Esophagus squamous epithelium (tissue), 5 donors: ENCODE measurements at regions not wholly inside any gene's neighbourhood (a gene's known extent, or its start where the extent isn't known, plus 50 kb on each side); places are given as distances from the start of the nearest gene placed in this dataset.

Experiments used
- DNase-seq: peaks from one replicate; lab custom pipeline; 2025; lab: John Stamatoyannopoulos, UW
- H3K27ac ChIP-seq, 4 donors: fragments of 200-600 bp; sonication (generic); one replicate each; pipeline ENCODE4 v1.5.1; 2016 to 2019; ENCODE audit warnings: mild to moderate bottlenecking in 1 of 4
- H3K27me3 ChIP-seq, 4 donors: fragments of 200-600 bp; sonication (generic); 1 replicate in 3 of 4; 2 replicates in 1 of 4; pipeline versions ENCODE4 v1.5.1 to v1.6.0; 2017 to 2021; ENCODE audit warnings: antibody characterized with exemption in 1 of 4
- H3K36me3 ChIP-seq, 3 donors: fragments of 200-600 bp; sonication (generic); one replicate each; pipeline ENCODE4 v1.5.1; 2016 to 2019
- H3K4me1 ChIP-seq, 3 donors: fragments of 200-600 bp; sonication (generic); one replicate each; pipeline ENCODE4 v1.5.1; 2017 to 2019
- H3K4me3 ChIP-seq, 4 donors: fragments of 200-600 bp; sonication (generic); 1 replicate in 3 of 4; 2 replicates in 1 of 4; pipeline ENCODE4 v1.5.1; 2016 to 2019; ENCODE audit warnings: mild to moderate bottlenecking in 2 of 4, moderate library complexity in 1 of 4
- H3K9me3 ChIP-seq, 3 donors: fragments of 200-600 bp; sonication (generic); one replicate each; pipeline ENCODE4 v1.5.1; 2016 to 2019
- POLR2A ChIP-seq, 4 donors: fragments of 450-650 bp; IDR thresholded peaks; one replicate each; pipeline ENCODE4 v1.6.1; 2017; ENCODE audit warnings: antibody characterized with exemption in 4 of 4, mild to moderate bottlenecking in 4 of 4, moderate library complexity in 3 of 4
- WGBS, 2 donors: methylation state at CpG; one replicate each; pipeline ENCODE4 v1.1.5; 2018; 5-methylcytosine and 5-hydroxymethylcytosine counted together
- intact Hi-C: fragments of 100-400 bp; cut with DNase I; formaldehyde crosslinking; loops from one replicate; pipeline ENCODE4 v1.15.0; 2022
- TF ChIP-seq, protein P1 (sequence below), 6 experiments: fragments of 450-650 bp in 4 of 6; fragments of 200-600 bp in 2 of 6; sonication (generic) in 2 of 6; IDR thresholded peaks; one replicate each; pipeline ENCODE4 v1.5.1; 2016 to 2019; ENCODE audit warnings: antibody characterized with exemption in 6 of 6, mild to moderate bottlenecking in 4 of 6, moderate library complexity in 4 of 6
- donor health status: DM: yes; HTN: yes; CAD: no.

DNA sequence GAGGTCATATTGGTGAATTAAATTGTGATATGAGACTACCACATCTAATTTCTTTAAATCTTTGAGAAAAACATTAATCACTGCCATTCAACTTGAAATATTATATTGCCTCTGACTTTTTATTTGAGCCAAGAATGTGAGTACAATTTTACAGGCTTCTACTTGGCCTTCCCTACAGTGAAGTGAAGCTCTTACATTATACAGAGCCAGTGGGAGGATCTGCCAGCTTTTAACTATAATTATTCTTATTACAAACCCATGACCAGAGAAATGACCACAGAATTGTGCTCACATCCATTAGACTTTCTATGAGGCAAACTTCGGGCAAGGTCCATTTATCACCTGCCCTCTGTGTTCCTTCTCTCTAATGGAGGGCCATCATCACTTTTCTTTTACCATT lies 114.2 kb downstream of the RERGL start:
- Histone ChIP-seq H3K36me3 (no peaks in the 10 kb centered on the region), H3K27me3 (no peaks in the 10 kb centered on the region), H3K4me1 (no peaks in the 10 kb centered on the region), H3K9me3 (no peaks in the 10 kb centered on the region), H3K4me3 (no peak overlapping the region), H3K27ac (no peak overlapping the region)
- no peak for DNase-seq
- intact Hi-C loops, result no loop called here
- WGBS, 2 donors, result 78 to 89% methylated on average over 1 of the region's 1 CpG
- TF ChIP-seq, protein P1, sequence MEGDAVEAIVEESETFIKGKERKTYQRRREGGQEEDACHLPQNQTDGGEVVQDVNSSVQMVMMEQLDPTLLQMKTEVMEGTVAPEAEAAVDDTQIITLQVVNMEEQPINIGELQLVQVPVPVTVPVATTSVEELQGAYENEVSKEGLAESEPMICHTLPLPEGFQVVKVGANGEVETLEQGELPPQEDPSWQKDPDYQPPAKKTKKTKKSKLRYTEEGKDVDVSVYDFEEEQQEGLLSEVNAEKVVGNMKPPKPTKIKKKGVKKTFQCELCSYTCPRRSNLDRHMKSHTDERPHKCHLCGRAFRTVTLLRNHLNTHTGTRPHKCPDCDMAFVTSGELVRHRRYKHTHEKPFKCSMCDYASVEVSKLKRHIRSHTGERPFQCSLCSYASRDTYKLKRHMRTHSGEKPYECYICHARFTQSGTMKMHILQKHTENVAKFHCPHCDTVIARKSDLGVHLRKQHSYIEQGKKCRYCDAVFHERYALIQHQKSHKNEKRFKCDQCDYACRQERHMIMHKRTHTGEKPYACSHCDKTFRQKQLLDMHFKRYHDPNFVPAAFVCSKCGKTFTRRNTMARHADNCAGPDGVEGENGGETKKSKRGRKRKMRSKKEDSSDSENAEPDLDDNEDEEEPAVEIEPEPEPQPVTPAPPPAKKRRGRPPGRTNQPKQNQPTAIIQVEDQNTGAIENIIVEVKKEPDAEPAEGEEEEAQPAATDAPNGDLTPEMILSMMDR (IDR thresholded peaks at IDR 0.05), result no peak
- no peak for TF ChIP-seq POLR2A (IDR thresholded peaks at IDR 0.05)

DNA sequence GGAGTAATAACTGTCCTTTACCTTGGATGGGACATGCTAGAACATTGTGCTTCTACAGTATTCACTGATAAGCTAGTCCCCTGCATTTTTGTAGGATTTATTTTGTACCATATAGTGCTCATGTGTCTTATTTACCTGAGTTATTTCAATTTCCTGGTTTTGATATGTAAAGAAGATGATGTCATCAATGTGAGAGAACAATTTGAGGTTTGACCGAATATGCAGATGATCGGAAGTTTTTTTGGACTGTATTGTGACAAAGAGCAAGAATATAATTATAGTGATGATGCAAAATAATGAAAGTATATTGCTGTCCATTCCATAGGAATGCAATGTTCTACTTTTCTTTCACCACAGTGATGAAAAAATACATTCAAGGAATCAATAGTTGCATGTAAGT lies 114.8 kb downstream of the RERGL start:
- intact Hi-C loops, result no loop called here

DNA sequence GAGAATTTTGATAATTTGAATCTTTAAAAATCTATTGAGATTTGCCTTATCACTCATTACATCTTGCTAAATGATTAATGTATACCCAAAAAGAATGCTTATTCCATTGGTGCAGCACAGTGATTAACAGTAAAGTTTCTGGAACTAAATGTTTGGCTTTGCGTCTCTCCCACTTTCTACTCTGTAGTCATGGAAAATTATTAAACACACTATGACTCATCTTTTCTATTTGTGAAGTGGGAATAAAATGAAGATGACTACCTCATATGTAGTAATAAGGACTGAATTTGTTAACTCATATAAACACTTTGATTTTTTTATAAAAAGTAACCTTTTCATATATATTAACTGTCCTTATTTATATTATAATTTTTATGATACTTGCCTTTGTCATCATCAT lies 118.1 kb downstream of the RERGL start:
- Histone ChIP-seq H3K27ac (no peak overlapping the region), H3K27me3 (no peaks in the 10 kb centered on the region), H3K36me3 (no peaks in the 10 kb centered on the region), H3K4me1 (no peaks in the 10 kb centered on the region), H3K9me3 (no peaks in the 10 kb centered on the region), H3K4me3 (no peak overlapping the region)
- intact Hi-C loops, result no loop called here
- TF ChIP-seq, protein P1 (IDR thresholded peaks at IDR 0.05), result no peak
- no peak for TF ChIP-seq POLR2A (IDR thresholded peaks at IDR 0.05)
- WGBS, 2 donors, result 83 to 100% methylated on average over 1 of the region's 1 CpG
- DNase-seq, result no peak

More for the DNA sequence above, 114.8 kb downstream of the RERGL start:
- no peaks in the 10 kb centered on the region for H3K9me3 ChIP-seq
- H3K4me1 ChIP-seq, result no peaks in the 10 kb centered on the region
- H3K27me3 ChIP-seq, result no peaks in the 10 kb centered on the region
- no peak overlapping the region for H3K27ac ChIP-seq
- H3K36me3 ChIP-seq, result no peaks in the 10 kb centered on the region
- no peak overlapping the region for H3K4me3 ChIP-seq
- DNase-seq, result no peak
- TF ChIP-seq POLR2A (IDR thresholded peaks at IDR 0.05), result no peak
- TF ChIP-seq, protein P1 (IDR thresholded peaks at IDR 0.05), result no peak
- WGBS, 2 donors, result 83 to 89% methylated on average over 2 of the region's 2 CpGs

DNA sequence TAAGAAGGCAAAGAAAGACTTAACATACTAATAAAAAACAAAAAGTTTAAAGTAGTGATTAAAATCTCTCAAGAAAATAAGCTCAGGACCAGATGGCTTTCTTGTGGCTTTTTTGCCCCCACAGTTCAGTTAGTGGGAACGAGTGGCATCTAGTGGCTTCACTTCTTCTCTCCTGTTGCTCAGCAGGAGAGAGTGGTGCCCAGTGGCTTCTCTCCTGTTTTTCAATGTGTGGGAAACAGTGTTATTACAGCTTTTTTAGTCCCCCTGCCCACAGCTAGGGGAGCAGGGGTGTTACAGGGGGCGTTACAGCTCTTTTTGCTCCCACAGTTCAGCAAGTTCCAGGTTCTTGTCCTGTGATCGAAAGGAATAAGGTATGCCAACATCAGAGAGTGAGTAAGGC lies 135.2 kb downstream of the RERGL start:
- Histone ChIP-seq H3K4me1 (no peaks in the 10 kb centered on the region), H3K9me3 (no peaks in the 10 kb centered on the region), H3K27me3 (no peaks in the 10 kb centered on the region), H3K4me3 (no peak overlapping the region), H3K36me3 (no peaks in the 10 kb centered on the region), H3K27ac (no peak overlapping the region)
- WGBS, 2 donors, result 29% methylated on average over 1 to 2 of the region's 3 CpGs
- intact Hi-C loops, result no loop called here
- DNase-seq, result no peak
- TF ChIP-seq, protein P1 (IDR thresholded peaks at IDR 0.05), result no peak
- TF ChIP-seq POLR2A (IDR thresholded peaks at IDR 0.05), result no peak

DNA sequence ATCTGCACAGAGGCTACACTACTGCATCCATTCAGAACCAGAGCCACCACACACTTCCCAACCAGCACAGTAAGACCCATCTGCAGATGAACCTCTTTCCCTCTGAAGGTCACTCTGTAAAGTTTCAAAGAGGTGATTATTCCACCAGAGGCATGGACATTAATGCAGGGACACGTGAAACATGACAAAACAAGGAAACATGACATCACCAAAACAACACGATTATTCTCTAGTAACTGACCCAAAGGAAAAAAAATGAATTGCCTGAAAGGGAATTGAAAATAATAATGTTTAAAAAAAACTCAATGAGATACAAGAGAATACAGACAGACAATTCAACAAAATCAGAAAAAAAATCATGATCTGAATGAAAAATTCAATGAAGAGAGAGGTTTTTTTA lies 139.1 kb downstream of the RERGL start:
- no peak overlapping the region for H3K27ac ChIP-seq
- intact Hi-C loops, result no loop called here

More for the DNA sequence above, 139.1 kb downstream of the RERGL start:
- Histone ChIP-seq H3K36me3 (no peaks in the 10 kb centered on the region), H3K4me1 (no peaks in the 10 kb centered on the region), H3K9me3 (no peaks in the 10 kb centered on the region), H3K4me3 (no peak overlapping the region), H3K27me3 (no peaks in the 10 kb centered on the region)
- WGBS, 2 donors, result 38 to 71% methylated on average over 2 of the region's 2 CpGs
- no peak for TF ChIP-seq POLR2A (IDR thresholded peaks at IDR 0.05)
- TF ChIP-seq, protein P1 (IDR thresholded peaks at IDR 0.05), result no peak
- DNase-seq, result no peak
